ENCODE measurements at regions not wholly inside any gene's neighbourhood (a gene's known extent, or its start where the extent isn't known, plus 50 kb on each side); places are given as distances from the start of the nearest gene placed in this dataset.

- TF ChIP-seq CTCF (IDR thresholded peaks at IDR 0.05) (no peak), ETV6 (CRISPR knock-in tag; IDR thresholded peaks at IDR 0.05) (no peak), ELF4 (CRISPR knock-in tag; IDR thresholded peaks at IDR 0.05; ENCODE audit: low read depth) (no peak), E2F5 (CRISPR knock-in tag; IDR thresholded peaks at IDR 0.05) (no peak), ATF2 (CRISPR knock-in tag; IDR thresholded peaks at IDR 0.05; ENCODE audit: borderline replicate concordance, low read depth) (no peak), ESRRA (CRISPR knock-in tag; IDR thresholded peaks at IDR 0.05; ENCODE audit: borderline replicate concordance) (no peak), ZBTB43 (CRISPR knock-in tag; IDR thresholded peaks at IDR 0.05) (no peak), CBFB (CRISPR knock-in tag; IDR thresholded peaks at IDR 0.05; ENCODE audit: low read depth) (no peak), TEAD1 (CRISPR knock-in tag; IDR thresholded peaks at IDR 0.05) (no peak), TCF7 (CRISPR knock-in tag; IDR thresholded peaks at IDR 0.05; ENCODE audit: low read depth) (no peak), KAT7 (CRISPR knock-in tag; IDR thresholded peaks at IDR 0.05; ENCODE audit: borderline replicate concordance) (no peak)
Observed at GRCh38 chr2:75407038-75407530, 153.7 kb downstream of the EVA1A start.
